ENCODE measurements at regions not wholly inside any gene's neighbourhood (a gene's known extent, or its start where the extent isn't known, plus 50 kb on each side); places are given as distances from the start of the nearest gene placed in this dataset.
A peak's percentile ranks its signal among the peaks of the same experiment; 100 is the strongest.

DNA sequence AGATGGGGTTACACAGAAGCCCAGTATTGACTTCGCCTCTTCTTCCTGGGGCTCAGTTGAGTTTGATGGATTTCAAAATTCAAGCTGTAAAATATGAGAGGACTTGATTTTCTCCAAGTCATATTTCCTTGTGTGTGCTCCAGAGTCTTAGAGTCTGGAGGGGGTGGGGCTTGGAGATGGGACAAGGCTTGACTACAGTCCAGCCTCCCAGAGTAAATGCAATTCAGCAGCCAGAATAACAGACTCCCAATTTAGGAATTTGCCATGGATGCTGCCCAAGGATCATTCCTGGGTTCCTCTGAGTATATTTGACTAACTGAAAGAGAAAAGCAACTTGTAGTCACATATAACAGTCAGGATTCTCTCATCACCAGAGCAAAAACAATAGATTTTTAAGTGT lies 53.7 kb upstream of the RBPJ start:
- Histone ChIP-seq H3K27ac (no peak overlapping the region), H3K4me3 (no peak overlapping the region), H3K27me3 (no peaks in the 10 kb centered on the region), H3K9me3 (no peaks in the 10 kb centered on the region), H3K4me1 (peaks cover 0 to 4% (median 2%) of the 10 kb centered on the region in 4 donors), H3K36me3 (no peaks in the 10 kb centered on the region)
- WGBS, 2 donors = 64 to 83% methylated on average over 1 of the region's 1 CpG
- DNase-seq (no peak), ATAC-seq (ENCODE audit: low FRiP score in 2 of 2) (peak in 1 of 2 donors; percentile 90)
- TF ChIP-seq POLR2A (IDR thresholded peaks at IDR 0.05) = no peak
- TF ChIP-seq POLR2AphosphoS5 (IDR thresholded peaks at IDR 0.05) = no peak

DNA sequence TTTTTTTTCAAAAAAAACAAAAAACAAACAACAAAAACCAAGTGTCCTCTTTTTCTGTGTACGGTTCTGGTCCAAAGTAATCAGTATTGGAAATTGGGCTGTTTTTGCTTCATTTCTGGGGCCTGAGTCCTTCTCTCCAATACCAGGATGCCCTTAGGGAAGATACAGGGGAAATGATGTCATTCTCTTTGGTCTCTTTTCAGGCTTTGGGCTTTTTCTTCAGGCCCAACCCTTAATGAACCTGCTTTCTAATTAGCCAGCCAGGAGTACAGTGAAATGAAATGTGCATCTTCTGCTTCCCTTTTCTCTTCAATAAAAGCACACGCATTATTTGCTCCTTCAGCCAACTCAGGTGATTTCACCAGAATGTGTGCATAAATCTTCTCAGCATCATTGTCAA lies 52.6 kb upstream of the RBPJ start:
- ATAC-seq (ENCODE audit: low FRiP score in 2 of 2) = no peak
- Histone ChIP-seq H3K36me3 (no peaks in the 10 kb centered on the region), H3K9me3 (no peaks in the 10 kb centered on the region), H3K4me1 (peaks cover 0 to 5% (median 2%) of the 10 kb centered on the region in 4 donors), H3K4me3 (no peak overlapping the region), H3K27ac (peak overlapping the region in 1 of 4 donors; percentile 20), H3K27me3 (no peaks in the 10 kb centered on the region)
- no peak for TF ChIP-seq EP300 (IDR thresholded peaks at IDR 0.05)
- no peak for TF ChIP-seq POLR2A (IDR thresholded peaks at IDR 0.05)
- TF ChIP-seq, protein P1, sequence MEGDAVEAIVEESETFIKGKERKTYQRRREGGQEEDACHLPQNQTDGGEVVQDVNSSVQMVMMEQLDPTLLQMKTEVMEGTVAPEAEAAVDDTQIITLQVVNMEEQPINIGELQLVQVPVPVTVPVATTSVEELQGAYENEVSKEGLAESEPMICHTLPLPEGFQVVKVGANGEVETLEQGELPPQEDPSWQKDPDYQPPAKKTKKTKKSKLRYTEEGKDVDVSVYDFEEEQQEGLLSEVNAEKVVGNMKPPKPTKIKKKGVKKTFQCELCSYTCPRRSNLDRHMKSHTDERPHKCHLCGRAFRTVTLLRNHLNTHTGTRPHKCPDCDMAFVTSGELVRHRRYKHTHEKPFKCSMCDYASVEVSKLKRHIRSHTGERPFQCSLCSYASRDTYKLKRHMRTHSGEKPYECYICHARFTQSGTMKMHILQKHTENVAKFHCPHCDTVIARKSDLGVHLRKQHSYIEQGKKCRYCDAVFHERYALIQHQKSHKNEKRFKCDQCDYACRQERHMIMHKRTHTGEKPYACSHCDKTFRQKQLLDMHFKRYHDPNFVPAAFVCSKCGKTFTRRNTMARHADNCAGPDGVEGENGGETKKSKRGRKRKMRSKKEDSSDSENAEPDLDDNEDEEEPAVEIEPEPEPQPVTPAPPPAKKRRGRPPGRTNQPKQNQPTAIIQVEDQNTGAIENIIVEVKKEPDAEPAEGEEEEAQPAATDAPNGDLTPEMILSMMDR (IDR thresholded peaks at IDR 0.05) = no peak
- no peak for TF ChIP-seq POLR2AphosphoS5 (IDR thresholded peaks at IDR 0.05)
- WGBS, 2 donors = 78 to 83% methylated on average over 2 of the region's 2 CpGs
- no peak for DNase-seq

DNA sequence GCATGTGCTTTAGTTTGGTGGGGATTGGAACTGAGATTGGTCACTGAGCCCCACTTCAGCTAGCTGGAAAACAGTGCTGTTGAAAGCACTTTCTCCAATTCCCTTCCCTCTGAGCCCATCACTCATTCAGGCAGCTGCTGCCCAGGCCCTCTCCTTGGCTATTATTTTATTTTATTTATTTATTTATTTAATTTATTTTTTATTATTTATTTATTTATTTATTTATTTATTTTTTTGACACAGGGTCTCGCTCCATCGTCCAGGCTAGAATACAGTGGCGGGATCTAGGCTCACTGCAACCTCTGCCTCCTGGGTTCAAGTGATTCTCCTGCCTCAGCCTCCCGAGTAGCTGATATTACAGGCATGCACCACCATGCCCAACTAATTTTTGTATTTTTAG lies 51.8 kb upstream of the RBPJ start:
- ATAC-seq (ENCODE audit: low FRiP score in 2 of 2) = no peak
- WGBS, 2 donors = 94 to 96% methylated on average over 4 of the region's 4 CpGs
- TF ChIP-seq, protein P1 (IDR thresholded peaks at IDR 0.05) = no peak
- TF ChIP-seq POLR2AphosphoS5 (IDR thresholded peaks at IDR 0.05) (no peak), POLR2A (IDR thresholded peaks at IDR 0.05) (no peak)

More for the DNA sequence above, 51.8 kb upstream of the RBPJ start:
- peaks cover 0 to 7% (median 2%) of the 10 kb centered on the region in 4 donors for H3K4me1 ChIP-seq
- no peaks in the 10 kb centered on the region for H3K27me3 ChIP-seq
- no peak overlapping the region for H3K27ac ChIP-seq
- no peaks in the 10 kb centered on the region for H3K9me3 ChIP-seq
- no peak for DNase-seq
- no peaks in the 10 kb centered on the region for H3K36me3 ChIP-seq
- no peak overlapping the region for H3K4me3 ChIP-seq
